ENCODE measurements at regions not wholly inside any gene's neighbourhood (a gene's known extent, or its start where the extent isn't known, plus 50 kb on each side); places are given as distances from the start of the nearest gene placed in this dataset.
"Not testable (repeated sequence)": the region's sequence is repeated elsewhere in the genome, so short reads cannot be mapped to it uniquely, and the experiment has no call there.

GRCh38 chr4:81806485-81806884 lies 334.8 kb upstream of the RASGEF1B start:
- no peak for DNase-seq

- DNase-seq: no peak
These were observed 333.1 kb upstream of the RASGEF1B start for GRCh38 chr4:81804849-81805248.

DNA sequence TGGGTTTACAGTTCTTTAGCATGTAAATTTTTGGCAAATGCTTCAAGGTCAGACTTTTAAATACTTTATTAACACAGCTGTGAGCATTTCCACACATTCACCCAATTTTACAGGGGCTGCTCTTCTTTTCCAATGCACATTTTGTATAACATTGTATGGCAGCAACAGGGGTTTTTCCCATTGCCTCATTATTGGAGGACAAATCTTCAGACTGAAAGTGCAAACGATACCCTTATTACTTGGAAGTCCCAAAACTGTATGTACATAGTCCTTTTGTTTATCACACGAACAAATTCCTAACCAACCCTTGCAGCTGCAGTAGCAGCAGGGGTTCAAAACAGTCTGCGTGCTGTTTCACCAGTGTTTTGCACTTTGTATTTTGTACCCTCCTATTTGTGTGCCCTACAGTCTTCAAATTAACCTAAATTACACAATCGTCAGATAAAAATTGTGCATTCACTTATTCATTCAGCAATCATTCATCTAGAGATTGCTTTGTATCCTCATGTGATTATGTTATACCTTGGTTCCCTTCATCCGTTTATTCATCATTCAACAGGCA lies 330.7 kb upstream of the RASGEF1B start:
- no peak for DNase-seq

- no peak for DNase-seq
These were observed 327.7 kb upstream of the RASGEF1B start for GRCh38 chr4:81799371-81799770.

GRCh38 chr4:81796790-81797528 lies 325.3 kb upstream of the RASGEF1B start:
- DNase-seq: no peak

GRCh38 chr4:81792521-81792920 lies 320.8 kb upstream of the RASGEF1B start:
- DNase-seq: no peak

GRCh38 chr4:81790477-81790876 lies 318.8 kb upstream of the RASGEF1B start:
- DNase-seq: no peak

- no peak for DNase-seq
These were observed 318.2 kb upstream of the RASGEF1B start for GRCh38 chr4:81789741-81790399.

DNA sequence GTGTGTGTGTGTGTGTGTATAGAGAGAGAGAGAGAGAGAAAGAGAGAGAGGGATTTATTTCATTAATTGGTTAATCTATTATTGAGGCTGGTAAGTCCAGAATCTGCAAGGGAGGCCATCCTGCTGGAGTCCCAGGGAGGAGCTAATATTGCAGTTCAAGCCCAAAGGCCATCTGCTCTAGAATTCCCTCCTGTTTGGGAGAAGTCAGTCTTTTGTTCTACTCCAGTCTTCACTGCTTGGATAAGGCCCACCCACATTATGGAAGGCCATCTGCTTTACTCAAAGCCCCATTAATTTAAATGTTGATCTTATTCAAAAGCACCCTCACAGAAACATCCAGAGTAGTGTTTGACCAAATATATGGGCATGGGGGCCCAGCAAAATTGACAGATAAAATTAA lies 317.5 kb upstream of the RASGEF1B start:
- no peak for DNase-seq

- DNase-seq: no peak
These were observed 315.1 kb upstream of the RASGEF1B start for GRCh38 chr4:81786766-81787165.

DNA sequence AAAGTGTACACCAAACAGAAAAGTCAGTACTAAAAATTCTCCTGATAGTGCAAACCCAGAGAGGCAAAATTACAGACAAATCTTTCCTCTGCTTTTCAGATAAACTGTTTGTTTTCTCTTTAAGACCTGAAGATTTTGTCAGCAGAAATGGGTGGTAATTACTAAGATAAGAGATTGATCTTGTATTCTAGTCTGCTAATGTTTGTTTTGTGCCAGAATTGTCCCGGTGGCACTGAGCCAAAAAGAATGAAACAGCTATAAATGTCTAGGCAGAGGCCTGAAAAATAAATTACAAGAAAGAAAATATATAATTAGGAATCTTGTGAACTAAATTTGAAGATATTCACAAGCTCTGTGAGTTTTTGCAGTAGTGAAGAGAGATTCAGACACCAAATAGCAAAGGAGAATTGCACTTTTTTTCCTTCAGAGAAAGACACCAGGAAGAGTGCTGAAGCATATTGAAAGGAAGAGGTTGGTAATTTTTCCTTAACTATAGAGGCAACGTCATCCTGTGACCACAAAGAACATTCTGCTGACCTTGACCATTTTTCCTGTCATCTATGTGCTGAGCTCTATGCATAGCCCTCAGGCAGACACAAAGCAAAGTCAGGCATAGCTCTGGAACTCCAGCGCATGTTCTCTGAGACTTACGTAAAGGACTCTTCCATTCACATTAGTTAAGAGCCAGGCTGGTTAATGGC lies 314.5 kb upstream of the RASGEF1B start:
- DNase-seq: no peak

DNA sequence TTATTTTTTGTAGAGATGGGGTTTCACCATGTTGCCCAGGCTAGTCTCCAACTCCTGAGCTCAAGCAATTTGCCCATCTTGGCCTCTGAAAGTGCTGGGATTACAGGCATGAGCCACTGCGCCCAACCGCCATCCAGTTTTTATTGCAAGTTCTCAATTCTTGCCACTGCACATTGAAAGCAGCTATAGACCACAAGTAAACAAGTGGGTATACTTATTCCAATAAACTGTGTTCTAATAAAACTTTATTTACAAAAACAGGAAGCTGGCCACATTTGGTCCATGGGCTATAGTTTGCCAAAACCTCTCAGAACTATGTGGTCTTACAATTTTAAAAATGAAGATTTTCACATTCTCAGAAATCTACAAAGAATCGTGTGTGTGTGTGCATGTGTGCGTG lies 313.6 kb upstream of the RASGEF1B start:
- DNase-seq: no peak

DNA sequence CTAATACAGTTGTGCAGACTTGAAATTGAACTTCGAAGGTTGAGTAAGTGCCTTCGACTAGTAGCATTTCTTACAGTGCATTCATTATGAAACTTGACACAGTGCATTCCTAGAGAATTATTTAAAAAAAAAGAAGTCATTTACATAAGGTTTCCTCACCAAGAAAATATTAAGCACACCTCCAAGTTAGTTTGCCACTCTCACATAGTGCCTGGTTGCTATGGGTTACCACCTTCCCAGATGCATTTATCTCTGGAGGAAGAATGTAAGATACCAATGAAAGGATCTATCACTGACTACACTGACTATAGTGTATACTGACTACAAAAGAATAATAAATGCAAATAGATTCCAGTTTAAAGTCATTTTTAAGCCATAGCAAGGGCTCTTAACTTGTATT lies 311.9 kb upstream of the RASGEF1B start:
- DNase-seq: no peak

- DNase-seq: no peak
These were observed 310.1 kb upstream of the RASGEF1B start for GRCh38 chr4:81781799-81782198.

GRCh38 chr4:81777718-81778117 lies 306.0 kb upstream of the RASGEF1B start:
- not testable (repeated sequence) for DNase-seq

DNA sequence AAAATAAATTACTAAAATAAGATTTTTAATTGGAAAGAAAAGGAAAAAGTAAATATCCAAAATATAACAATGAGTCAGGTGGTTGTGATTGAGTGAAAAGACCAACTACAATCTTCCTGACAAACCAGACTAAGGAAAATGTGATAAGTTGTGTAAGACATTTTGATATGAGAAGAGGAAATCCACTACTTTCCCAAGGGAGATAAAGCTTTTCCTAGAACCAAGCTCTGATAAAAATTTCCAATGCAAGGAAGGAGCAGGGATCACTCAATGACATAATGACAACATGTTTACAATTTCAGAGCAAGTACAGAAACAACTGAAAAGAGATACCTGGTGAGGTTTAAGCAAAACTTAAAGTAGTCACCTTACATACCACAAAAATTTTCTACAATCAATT lies 305.1 kb upstream of the RASGEF1B start:
- no peak for DNase-seq

DNA sequence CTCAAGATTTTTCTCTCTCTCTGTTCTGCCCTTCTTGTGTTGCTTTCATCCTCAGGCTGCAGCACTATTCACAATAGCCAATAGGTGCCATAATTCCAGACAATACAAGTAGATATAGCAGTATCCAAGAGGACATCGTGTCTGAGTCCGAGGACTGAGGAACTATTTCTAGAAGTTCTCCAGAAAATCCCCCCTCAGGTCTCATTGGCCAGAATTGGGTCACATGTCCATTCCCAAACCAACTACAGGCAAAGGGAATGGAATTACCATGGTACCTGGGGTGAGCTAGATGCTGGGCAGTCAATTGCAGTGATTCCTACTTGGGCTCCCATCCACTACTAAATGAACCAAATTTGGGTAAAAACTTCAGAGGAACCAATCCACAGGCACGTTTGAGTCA lies 301.9 kb upstream of the RASGEF1B start:
- no peak for DNase-seq

GRCh38 chr4:81771721-81772120 lies 300.0 kb upstream of the RASGEF1B start:
- no peak for DNase-seq

- DNase-seq: no peak
These were observed 297.5 kb upstream of the RASGEF1B start for GRCh38 chr4:81769244-81769643.

- no peak for DNase-seq
These were observed 287.0 kb upstream of the RASGEF1B start for GRCh38 chr4:81758574-81759264.

- no peak for DNase-seq
These were observed 286.0 kb upstream of the RASGEF1B start for GRCh38 chr4:81757691-81758090.

DNA sequence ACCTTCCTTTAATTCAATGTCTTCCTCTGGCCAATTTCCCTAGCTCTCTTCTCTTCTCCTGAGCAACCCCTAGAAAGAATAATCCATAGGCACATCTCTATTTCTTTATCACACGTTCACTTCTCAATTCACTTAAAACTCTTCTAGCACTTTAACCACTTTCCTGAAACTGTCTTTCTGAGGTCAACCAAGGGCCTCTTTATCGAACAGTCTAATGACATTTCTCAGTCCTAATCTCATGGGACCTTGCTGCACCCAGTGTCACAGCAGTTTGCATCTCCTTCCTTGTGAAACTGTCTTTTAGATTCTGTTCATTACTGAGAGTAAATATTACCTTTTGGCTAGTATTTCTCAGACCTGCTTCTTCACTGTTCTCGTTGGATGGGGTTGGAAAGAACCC lies 285.3 kb upstream of the RASGEF1B start:
- no peak for DNase-seq

DNA sequence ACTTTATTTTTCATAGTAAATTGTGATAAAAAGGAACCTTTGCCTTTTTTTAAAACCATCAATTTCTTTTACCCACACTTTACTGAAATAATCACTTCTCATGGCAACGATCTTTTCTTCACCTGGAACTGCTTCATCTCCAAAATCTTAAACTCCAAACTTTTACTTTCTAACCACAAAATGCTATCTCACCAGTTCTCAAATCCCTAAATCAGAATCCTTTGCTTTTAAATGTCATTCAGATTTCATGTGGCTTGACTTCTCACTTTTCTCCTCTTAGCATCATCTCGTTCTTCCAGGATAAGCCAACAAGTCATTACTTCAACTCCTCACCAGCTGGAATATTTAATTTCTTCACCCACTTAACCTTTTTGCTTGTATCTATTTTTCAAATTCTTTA lies 284.3 kb upstream of the RASGEF1B start:
- DNase-seq: no peak

Measured in HCEC 1CT (cell line).